IMR-90 (cell line): ENCODE measurements at regions not wholly inside any gene's neighbourhood (a gene's known extent, or its start where the extent isn't known, plus 50 kb on each side); places are given as distances from the start of the nearest gene placed in this dataset.
"Not testable (repeated sequence)": the region's sequence is repeated elsewhere in the genome, so short reads cannot be mapped to it uniquely, and the experiment has no call there.

Source experiments
- BHLHE40 ChIP-seq: fragments of 150-350 bp; IDR thresholded peaks from 2 replicates; pipeline ENCODE4 v1.6.1; 2016; ENCODE audit warnings: mild to moderate bottlenecking, low read depth, low read length
- CEBPB ChIP-seq: IDR thresholded peaks from 2 replicates; pipeline ENCODE4 v1.6.1; 2012; ENCODE audit warnings: low read depth, low read length, improper control_type of control experiment
- FOS ChIP-seq: fragments of 150-350 bp; IDR thresholded peaks from 2 replicates; pipeline ENCODE4 v1.6.1; 2016; ENCODE audit warnings: low read depth, low read length
- MAFK ChIP-seq: IDR thresholded peaks from 2 replicates; pipeline ENCODE4 v1.6.1; 2012; ENCODE audit warnings: low read depth, low read length, improper control_type of control experiment
- POLR2A ChIP-seq: IDR thresholded peaks from 2 replicates; pipeline ENCODE4 v1.6.1; 2012; ENCODE audit warnings: mild to moderate bottlenecking, low read depth, low read length
- RAD21 ChIP-seq: IDR thresholded peaks from 2 replicates; pipeline ENCODE4 v1.6.1; 2012; ENCODE audit warnings: low read length, improper control_type of control experiment
- RFX5 ChIP-seq: IDR thresholded peaks from 2 replicates; pipeline ENCODE4 v1.8.0; 2012; ENCODE audit warnings: low read depth, mild to moderate bottlenecking, low read length, moderate library complexity
- SMC3 ChIP-seq: fragments of 150-350 bp; IDR thresholded peaks from 2 replicates; pipeline ENCODE4 v1.6.1; 2016; ENCODE audit warnings: low read depth, mild to moderate bottlenecking, antibody characterized with exemption, low read length, moderate library complexity
- TF ChIP-seq, protein P1 (sequence below): conservative IDR thresholded peaks from 2 replicates; pipeline ENCODE4 v1.5.1; 2012; ENCODE audit warnings: mild to moderate bottlenecking, low read depth, low read length, improper control_type of control experiment
- TF ChIP-seq, protein P2 (sequence below): fragments of 150-350 bp; IDR thresholded peaks from 2 replicates; pipeline ENCODE4 v1.6.1; 2017; ENCODE audit warnings: mild to moderate bottlenecking, antibody characterized with exemption, low read length, low read depth

DNA sequence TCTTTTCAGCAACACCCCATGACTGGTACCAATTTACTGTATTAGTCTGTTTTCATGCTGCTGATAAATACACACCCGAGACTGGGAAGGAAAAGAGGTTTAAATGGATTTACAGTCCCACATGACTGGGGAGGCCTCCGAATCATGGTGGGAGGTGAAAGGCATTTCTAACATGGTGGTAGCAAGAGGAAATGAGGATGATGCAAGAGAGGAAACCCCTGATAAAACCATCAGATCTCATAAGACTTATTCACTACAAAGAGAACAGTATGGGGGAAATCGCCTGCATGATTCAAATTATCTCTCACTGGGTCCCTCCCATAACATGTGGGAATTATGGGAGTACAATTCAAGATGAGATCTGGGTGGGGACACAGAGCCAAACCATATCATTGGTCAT lies 393.6 kb downstream of the PTPRC start:
- not testable (repeated sequence) for TF ChIP-seq RFX5, MAFK, FOS, POLR2A, RAD21, SMC3, CEBPB, BHLHE40
- TF ChIP-seq, protein P1, sequence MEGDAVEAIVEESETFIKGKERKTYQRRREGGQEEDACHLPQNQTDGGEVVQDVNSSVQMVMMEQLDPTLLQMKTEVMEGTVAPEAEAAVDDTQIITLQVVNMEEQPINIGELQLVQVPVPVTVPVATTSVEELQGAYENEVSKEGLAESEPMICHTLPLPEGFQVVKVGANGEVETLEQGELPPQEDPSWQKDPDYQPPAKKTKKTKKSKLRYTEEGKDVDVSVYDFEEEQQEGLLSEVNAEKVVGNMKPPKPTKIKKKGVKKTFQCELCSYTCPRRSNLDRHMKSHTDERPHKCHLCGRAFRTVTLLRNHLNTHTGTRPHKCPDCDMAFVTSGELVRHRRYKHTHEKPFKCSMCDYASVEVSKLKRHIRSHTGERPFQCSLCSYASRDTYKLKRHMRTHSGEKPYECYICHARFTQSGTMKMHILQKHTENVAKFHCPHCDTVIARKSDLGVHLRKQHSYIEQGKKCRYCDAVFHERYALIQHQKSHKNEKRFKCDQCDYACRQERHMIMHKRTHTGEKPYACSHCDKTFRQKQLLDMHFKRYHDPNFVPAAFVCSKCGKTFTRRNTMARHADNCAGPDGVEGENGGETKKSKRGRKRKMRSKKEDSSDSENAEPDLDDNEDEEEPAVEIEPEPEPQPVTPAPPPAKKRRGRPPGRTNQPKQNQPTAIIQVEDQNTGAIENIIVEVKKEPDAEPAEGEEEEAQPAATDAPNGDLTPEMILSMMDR = not testable (repeated sequence)
- TF ChIP-seq, protein P2, sequence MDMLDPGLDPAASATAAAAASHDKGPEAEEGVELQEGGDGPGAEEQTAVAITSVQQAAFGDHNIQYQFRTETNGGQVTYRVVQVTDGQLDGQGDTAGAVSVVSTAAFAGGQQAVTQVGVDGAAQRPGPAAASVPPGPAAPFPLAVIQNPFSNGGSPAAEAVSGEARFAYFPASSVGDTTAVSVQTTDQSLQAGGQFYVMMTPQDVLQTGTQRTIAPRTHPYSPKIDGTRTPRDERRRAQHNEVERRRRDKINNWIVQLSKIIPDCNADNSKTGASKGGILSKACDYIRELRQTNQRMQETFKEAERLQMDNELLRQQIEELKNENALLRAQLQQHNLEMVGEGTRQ = not testable (repeated sequence)
